ENCODE measurements at regions not wholly inside any gene's neighbourhood (a gene's known extent, or its start where the extent isn't known, plus 50 kb on each side); places are given as distances from the start of the nearest gene placed in this dataset.

DNA sequence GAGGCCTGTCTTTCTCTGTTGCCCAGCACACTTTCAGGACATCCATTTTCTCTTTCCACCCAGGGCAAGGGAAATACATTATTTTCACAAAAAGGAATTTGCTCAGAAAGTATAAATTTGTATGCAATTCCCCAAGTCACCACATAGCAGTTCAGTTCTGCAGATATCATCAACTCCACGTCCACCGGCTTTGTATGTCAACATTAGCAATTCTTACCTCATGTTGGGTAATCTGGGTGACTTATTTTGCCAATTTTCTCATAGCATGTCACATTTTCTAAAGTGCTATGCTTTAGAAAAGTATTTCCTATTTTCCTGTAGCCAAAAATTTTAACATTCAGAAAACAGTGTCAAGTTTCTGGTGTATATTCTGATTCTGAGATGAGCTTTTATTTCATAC is 501.8 kb downstream of the EFNB2 start:
- TF ChIP-seq POLR2A (IDR thresholded peaks at IDR 0.05; ENCODE audit: extremely low read depth, insufficient read length) (no peak), MYC (IDR thresholded peaks at IDR 0.05; ENCODE audit: low read depth, low read length) (no peak)
- TF ChIP-seq, protein P1, sequence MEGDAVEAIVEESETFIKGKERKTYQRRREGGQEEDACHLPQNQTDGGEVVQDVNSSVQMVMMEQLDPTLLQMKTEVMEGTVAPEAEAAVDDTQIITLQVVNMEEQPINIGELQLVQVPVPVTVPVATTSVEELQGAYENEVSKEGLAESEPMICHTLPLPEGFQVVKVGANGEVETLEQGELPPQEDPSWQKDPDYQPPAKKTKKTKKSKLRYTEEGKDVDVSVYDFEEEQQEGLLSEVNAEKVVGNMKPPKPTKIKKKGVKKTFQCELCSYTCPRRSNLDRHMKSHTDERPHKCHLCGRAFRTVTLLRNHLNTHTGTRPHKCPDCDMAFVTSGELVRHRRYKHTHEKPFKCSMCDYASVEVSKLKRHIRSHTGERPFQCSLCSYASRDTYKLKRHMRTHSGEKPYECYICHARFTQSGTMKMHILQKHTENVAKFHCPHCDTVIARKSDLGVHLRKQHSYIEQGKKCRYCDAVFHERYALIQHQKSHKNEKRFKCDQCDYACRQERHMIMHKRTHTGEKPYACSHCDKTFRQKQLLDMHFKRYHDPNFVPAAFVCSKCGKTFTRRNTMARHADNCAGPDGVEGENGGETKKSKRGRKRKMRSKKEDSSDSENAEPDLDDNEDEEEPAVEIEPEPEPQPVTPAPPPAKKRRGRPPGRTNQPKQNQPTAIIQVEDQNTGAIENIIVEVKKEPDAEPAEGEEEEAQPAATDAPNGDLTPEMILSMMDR (IDR thresholded peaks at IDR 0.05; ENCODE audit: low read depth, low read length), result no peak

Measured in NB4 (cell line).